ENCODE measurements at regions not wholly inside any gene's neighbourhood (a gene's known extent, or its start where the extent isn't known, plus 50 kb on each side); places are given as distances from the start of the nearest gene placed in this dataset.

- no peak for TF ChIP-seq BACH2 (CRISPR knock-in tag; IDR thresholded peaks at IDR 0.05; ENCODE audit: borderline replicate concordance)
- no peak for TF ChIP-seq ARNTL (CRISPR knock-in tag; IDR thresholded peaks at IDR 0.05; ENCODE audit: borderline replicate concordance, low read depth)
- TF ChIP-seq ZNF8 (CRISPR knock-in tag; IDR thresholded peaks at IDR 0.05): no peak
- TF ChIP-seq ZNF565 (CRISPR knock-in tag; conservative IDR thresholded peaks at IDR 0.05; ENCODE audit: low read depth): no peak
- no peak for TF ChIP-seq TOX (CRISPR knock-in tag; IDR thresholded peaks at IDR 0.05; ENCODE audit: borderline replicate concordance)
- TF ChIP-seq ZFP3 (CRISPR knock-in tag; IDR thresholded peaks at IDR 0.05): no peak
- TF ChIP-seq OSR1 (CRISPR knock-in tag; IDR thresholded peaks at IDR 0.05): no peak
- TF ChIP-seq POU6F1 (CRISPR knock-in tag; IDR thresholded peaks at IDR 0.05; ENCODE audit: borderline replicate concordance, low read depth): no peak
- TF ChIP-seq ZFP30 (CRISPR knock-in tag; IDR thresholded peaks at IDR 0.05): no peak
- TF ChIP-seq GLIS3 (CRISPR knock-in tag; IDR thresholded peaks at IDR 0.05): no peak
- TF ChIP-seq, protein P1, sequence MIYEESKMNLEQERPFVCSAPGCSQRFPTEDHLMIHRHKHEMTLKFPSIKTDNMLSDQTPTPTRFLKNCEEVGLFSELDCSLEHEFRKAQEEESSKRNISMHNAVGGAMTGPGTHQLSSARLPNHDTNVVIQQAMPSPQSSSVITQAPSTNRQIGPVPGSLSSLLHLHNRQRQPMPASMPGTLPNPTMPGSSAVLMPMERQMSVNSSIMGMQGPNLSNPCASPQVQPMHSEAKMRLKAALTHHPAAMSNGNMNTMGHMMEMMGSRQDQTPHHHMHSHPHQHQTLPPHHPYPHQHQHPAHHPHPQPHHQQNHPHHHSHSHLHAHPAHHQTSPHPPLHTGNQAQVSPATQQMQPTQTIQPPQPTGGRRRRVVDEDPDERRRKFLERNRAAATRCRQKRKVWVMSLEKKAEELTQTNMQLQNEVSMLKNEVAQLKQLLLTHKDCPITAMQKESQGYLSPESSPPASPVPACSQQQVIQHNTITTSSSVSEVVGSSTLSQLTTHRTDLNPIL (CRISPR knock-in tag; IDR thresholded peaks at IDR 0.05; ENCODE audit: low read depth): no peak
- no peak for TF ChIP-seq ESRRG (CRISPR knock-in tag; IDR thresholded peaks at IDR 0.05)
- no peak for TF ChIP-seq TCF4 (CRISPR knock-in tag; IDR thresholded peaks at IDR 0.05; ENCODE audit: borderline replicate concordance)
- TF ChIP-seq, protein P2, sequence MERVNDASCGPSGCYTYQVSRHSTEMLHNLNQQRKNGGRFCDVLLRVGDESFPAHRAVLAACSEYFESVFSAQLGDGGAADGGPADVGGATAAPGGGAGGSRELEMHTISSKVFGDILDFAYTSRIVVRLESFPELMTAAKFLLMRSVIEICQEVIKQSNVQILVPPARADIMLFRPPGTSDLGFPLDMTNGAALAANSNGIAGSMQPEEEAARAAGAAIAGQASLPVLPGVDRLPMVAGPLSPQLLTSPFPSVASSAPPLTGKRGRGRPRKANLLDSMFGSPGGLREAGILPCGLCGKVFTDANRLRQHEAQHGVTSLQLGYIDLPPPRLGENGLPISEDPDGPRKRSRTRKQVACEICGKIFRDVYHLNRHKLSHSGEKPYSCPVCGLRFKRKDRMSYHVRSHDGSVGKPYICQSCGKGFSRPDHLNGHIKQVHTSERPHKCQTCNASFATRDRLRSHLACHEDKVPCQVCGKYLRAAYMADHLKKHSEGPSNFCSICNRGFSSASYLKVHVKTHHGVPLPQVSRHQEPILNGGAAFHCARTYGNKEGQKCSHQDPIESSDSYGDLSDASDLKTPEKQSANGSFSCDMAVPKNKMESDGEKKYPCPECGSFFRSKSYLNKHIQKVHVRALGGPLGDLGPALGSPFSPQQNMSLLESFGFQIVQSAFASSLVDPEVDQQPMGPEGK (CRISPR knock-in tag; IDR thresholded peaks at IDR 0.05; ENCODE audit: borderline replicate concordance): no peak
- no peak for ATAC-seq
Measured at GRCh38 chr18:78607221-78607620, 372.4 kb upstream of the SALL3 start.

- no peak for TF ChIP-seq GLIS3 (CRISPR knock-in tag; IDR thresholded peaks at IDR 0.05)
- ATAC-seq: no peak
Measured at GRCh38 chr18:78607784-78608183, 371.8 kb upstream of the SALL3 start.

DNA sequence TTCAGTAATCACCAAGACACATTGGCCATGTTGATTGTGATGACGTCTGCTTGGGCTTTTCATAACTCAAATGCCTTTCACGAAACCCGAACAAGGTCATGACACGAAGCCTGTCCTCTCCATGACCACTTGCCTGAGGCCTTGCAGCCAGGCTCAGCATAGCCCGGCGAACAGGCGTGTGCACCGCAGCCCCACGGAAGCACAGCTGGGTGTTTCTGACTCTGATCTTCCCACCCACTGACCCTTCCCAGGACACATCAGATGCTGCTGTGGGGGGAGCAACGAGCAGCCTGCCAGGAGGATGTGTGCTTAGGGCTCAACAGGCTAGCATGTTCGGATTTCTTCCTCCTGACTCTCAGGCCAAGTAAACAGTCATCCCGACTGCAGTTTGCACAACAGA lies 369.4 kb upstream of the SALL3 start:
- ATAC-seq: no peak
- TF ChIP-seq ESRRG (CRISPR knock-in tag; IDR thresholded peaks at IDR 0.05) (no peak), POU6F1 (CRISPR knock-in tag; IDR thresholded peaks at IDR 0.05; ENCODE audit: borderline replicate concordance, low read depth) (no peak), OSR1 (CRISPR knock-in tag; IDR thresholded peaks at IDR 0.05) (no peak), RARB (CRISPR knock-in tag; IDR thresholded peaks at IDR 0.05) (no peak), ZFP3 (CRISPR knock-in tag; IDR thresholded peaks at IDR 0.05) (no peak), ZNF565 (CRISPR knock-in tag; conservative IDR thresholded peaks at IDR 0.05; ENCODE audit: low read depth) (no peak), ZNF70 (CRISPR knock-in tag; IDR thresholded peaks at IDR 0.05) (no peak), ZC3H10 (CRISPR knock-in tag; IDR thresholded peaks at IDR 0.05) (no peak), PPARA (CRISPR knock-in tag; IDR thresholded peaks at IDR 0.05; ENCODE audit: borderline replicate concordance) (no peak), CSDC2 (CRISPR knock-in tag; IDR thresholded peaks at IDR 0.05) (no peak), BACH2 (CRISPR knock-in tag; IDR thresholded peaks at IDR 0.05; ENCODE audit: borderline replicate concordance) (no peak), ARNTL (CRISPR knock-in tag; IDR thresholded peaks at IDR 0.05; ENCODE audit: borderline replicate concordance, low read depth) (no peak), TOX (CRISPR knock-in tag; IDR thresholded peaks at IDR 0.05; ENCODE audit: borderline replicate concordance) (no peak), SNAI2 (CRISPR knock-in tag; IDR thresholded peaks at IDR 0.05) (no peak)
- TF ChIP-seq, protein P3, sequence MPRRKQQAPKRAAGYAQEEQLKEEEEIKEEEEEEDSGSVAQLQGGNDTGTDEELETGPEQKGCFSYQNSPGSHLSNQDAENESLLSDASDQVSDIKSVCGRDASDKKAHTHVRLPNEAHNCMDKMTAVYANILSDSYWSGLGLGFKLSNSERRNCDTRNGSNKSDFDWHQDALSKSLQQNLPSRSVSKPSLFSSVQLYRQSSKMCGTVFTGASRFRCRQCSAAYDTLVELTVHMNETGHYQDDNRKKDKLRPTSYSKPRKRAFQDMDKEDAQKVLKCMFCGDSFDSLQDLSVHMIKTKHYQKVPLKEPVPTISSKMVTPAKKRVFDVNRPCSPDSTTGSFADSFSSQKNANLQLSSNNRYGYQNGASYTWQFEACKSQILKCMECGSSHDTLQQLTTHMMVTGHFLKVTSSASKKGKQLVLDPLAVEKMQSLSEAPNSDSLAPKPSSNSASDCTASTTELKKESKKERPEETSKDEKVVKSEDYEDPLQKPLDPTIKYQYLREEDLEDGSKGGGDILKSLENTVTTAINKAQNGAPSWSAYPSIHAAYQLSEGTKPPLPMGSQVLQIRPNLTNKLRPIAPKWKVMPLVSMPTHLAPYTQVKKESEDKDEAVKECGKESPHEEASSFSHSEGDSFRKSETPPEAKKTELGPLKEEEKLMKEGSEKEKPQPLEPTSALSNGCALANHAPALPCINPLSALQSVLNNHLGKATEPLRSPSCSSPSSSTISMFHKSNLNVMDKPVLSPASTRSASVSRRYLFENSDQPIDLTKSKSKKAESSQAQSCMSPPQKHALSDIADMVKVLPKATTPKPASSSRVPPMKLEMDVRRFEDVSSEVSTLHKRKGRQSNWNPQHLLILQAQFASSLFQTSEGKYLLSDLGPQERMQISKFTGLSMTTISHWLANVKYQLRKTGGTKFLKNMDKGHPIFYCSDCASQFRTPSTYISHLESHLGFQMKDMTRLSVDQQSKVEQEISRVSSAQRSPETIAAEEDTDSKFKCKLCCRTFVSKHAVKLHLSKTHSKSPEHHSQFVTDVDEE (CRISPR knock-in tag; IDR thresholded peaks at IDR 0.05): no peak
- TF ChIP-seq, protein P1 (CRISPR knock-in tag; IDR thresholded peaks at IDR 0.05; ENCODE audit: low read depth): no peak
